Stomach (tissue), 4 donors: ENCODE measurements at regions not wholly inside any gene's neighbourhood (a gene's known extent, or its start where the extent isn't known, plus 50 kb on each side); places are given as distances from the start of the nearest gene placed in this dataset.

Source experiments
- CTCF ChIP-seq, 7 experiments: fragments of 450-650 bp in 4 of 7; fragments of 200-600 bp in 3 of 7; sonication (generic) in 3 of 7; IDR thresholded peaks; one replicate each; pipeline ENCODE4 v1.5.1; 2016 to 2019; ENCODE audit warnings: antibody characterized with exemption in 7 of 7, control low read depth in 2 of 7, mild to moderate bottlenecking in 1 of 7
- POLR2A ChIP-seq, 4 donors: fragments of 450-650 bp; IDR thresholded peaks; one replicate each; pipeline ENCODE4 v1.6.1; 2016; ENCODE audit warnings: antibody characterized with exemption in 4 of 4, control low read depth in 2 of 4, mild to moderate bottlenecking in 1 of 4, moderate library complexity in 1 of 4
- POLR2AphosphoS5 ChIP-seq, 3 donors: sonication (generic); formaldehyde crosslinking; IDR thresholded peaks; one replicate each; pipeline ENCODE4 v1.6.1; 2016; ENCODE audit warnings: antibody characterized with exemption in 3 of 3

DNA sequence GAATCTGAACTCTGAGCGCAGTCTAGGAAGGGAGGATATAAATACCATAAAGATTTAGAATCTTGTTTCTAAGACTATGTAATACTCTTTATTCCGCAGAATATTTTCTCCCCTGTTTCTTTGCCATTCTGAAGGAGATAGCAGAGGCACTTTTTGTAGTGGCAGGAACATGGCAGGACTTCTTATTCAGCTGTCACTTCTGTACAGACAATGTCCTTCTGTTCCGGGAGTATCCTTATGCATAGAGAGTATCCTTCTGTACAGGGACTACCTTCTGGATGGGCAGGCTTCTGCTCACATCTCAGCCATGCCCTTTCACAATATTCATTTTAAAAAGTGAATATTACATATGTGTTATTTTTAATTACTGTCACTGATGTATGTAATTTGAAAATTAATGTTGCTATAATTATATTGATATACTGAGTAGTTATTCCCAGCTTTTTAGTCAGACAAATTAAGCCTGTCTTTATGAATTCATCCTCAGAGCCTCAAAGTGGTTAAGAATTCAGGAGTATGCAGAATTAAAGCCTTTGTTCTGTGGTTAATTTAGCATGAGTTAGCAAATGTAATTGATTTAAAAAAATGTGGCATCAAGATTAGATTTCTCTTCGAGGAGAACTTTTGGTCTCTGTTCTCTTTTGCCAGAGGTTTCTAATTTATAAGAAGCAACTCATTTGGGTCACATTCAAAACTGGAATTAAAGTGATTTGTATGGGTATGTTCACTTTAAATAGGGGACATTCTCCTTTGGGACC is 174.4 kb downstream of the FHIP1A start:
- TF ChIP-seq CTCF (IDR thresholded peaks at IDR 0.05) (no peak), POLR2A (IDR thresholded peaks at IDR 0.05) (no peak), POLR2AphosphoS5 (IDR thresholded peaks at IDR 0.05) (no peak)
